ENCODE measurements at regions not wholly inside any gene's neighbourhood (a gene's known extent, or its start where the extent isn't known, plus 50 kb on each side); places are given as distances from the start of the nearest gene placed in this dataset.
A peak's percentile ranks its signal among the peaks of the same experiment; 100 is the strongest.

DNA sequence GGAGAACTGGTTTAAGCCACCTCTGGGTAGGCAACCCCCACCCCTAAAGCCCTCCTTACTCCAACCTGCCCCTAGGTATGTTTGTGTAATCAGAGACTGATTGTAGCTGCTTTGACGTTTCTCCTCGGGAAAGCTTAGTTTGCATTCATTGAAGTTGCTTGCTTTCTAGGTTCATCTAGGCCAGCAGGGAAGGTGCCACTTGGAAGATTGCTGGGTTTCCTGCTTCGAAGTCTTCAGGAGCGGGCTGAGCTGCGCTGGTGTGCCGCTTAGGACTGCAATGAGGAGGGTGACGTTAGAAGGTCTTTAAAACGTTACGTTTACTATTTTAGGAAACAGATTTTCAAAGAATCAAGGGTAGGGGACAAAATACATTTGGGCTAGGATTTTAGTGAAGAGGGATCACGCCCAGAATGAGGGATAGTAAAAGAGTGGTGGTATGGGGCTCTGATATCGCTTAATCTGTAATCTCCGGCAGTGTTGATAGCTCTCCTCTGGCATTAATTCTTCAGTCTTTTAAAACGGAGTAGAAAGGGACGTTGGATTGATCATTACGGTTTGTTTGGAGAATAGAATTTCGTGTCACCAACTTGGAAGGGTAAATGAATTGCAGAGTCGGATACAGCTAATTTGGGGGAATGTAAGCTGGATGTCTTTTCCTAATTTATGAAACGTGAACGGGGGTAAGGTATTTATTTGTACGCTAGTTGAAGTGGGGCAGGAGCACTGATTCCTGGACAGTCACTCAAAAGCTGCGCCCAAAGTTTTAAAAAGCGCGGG lies 92.6 kb upstream of the PRDM1 start:
- TF ChIP-seq CTCF (IDR thresholded peaks at IDR 0.05; ENCODE audit: borderline replicate concordance, control extremely low read depth, extremely low read depth, insufficient read depth, missing control alignments): no peak
- in situ Hi-C loops (cut with MboI; ENCODE audit: low sequenced_read_pairs, unreplicated experiment): no loop called here
- no peak for DNase-seq (ENCODE audit: low spot score)

GRCh38 chr6:105992315-105992961 lies 93.7 kb upstream of the PRDM1 start:
- in situ Hi-C loops (cut with MboI; ENCODE audit: low sequenced_read_pairs, unreplicated experiment): no loop called here
- TF ChIP-seq CTCF (IDR thresholded peaks at IDR 0.05; ENCODE audit: borderline replicate concordance, control extremely low read depth, extremely low read depth, insufficient read depth, missing control alignments): no peak
- peak; percentile 96 for DNase-seq (ENCODE audit: low spot score)

DNA sequence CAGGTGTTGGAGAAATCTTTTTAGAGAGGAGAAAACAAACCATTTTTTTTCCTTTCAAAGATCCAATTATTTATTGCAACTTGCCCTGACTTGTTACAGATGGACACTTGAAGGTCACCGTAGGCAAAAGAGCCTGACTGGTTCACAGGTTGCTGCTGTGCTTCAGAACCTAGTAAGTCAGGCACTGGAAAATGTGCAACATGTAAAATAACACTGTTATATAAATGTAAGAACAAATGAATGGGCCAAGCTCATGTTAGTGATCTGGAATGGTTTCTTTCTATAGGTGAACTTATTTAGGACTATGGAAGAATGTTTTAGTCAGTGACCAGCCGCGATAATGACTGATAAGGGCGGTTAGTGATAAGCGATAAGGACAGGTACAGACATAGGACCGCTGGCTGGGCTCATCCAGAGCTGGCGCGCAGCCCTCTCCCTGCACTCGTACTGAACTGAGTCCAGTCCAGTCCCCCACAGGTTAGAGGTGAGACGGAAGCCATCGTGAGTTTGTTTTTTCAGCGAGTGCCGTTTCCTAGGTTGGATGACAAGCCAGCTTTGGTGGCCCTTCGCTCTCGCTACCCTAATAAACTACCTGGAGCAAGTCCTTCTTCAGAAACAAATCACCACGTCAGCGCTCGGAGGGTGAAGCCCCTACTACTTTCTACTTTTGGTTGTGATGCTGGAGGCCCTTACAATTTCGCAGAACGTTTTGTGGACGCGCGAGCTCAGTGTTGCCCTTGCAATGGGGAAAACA lies 94.4 kb upstream of the PRDM1 start:
- peak; percentile 46 for DNase-seq (ENCODE audit: low spot score)
- in situ Hi-C loops (cut with MboI; ENCODE audit: low sequenced_read_pairs, unreplicated experiment): no loop called here

GRCh38 chr6:105990151-105990550 lies 96.0 kb upstream of the PRDM1 start:
- in situ Hi-C loops (cut with MboI; ENCODE audit: low sequenced_read_pairs, unreplicated experiment): no loop called here
- TF ChIP-seq CTCF (IDR thresholded peaks at IDR 0.05; ENCODE audit: borderline replicate concordance, control extremely low read depth, extremely low read depth, insufficient read depth, missing control alignments): no peak
- DNase-seq (ENCODE audit: low spot score): no peak

More for the DNA sequence above, 94.4 kb upstream of the PRDM1 start:
- no peak for TF ChIP-seq CTCF (IDR thresholded peaks at IDR 0.05; ENCODE audit: borderline replicate concordance, control extremely low read depth, extremely low read depth, insufficient read depth, missing control alignments)

- in situ Hi-C loops (cut with MboI; ENCODE audit: low sequenced_read_pairs, unreplicated experiment): no loop called here
- TF ChIP-seq CTCF (IDR thresholded peaks at IDR 0.05; ENCODE audit: borderline replicate concordance, control extremely low read depth, extremely low read depth, insufficient read depth, missing control alignments): no peak
- DNase-seq (ENCODE audit: low spot score): no peak
Observed at GRCh38 chr6:105988812-105989577, 97.1 kb upstream of the PRDM1 start.

DNA sequence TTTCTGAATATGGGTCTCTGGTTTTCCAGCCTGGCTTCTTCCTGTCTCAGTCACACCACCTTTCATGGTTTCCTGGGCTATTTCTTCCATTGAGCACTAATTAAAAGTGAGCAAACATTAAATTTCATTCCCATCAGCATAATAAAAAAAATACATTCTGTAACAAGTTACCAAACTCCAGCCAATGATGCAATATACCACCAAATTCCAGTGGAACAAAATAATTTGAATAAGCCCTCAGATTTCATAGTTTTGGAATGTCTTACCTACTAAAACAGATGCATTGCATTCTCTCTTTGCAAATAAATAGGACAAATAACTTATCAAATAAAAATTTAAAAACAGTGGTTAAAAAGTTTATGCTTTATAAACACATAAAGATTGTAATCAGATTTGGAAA lies 97.8 kb upstream of the PRDM1 start:
- DNase-seq (ENCODE audit: low spot score): no peak
- in situ Hi-C loops (cut with MboI; ENCODE audit: low sequenced_read_pairs, unreplicated experiment): no loop called here
- no peak for TF ChIP-seq CTCF (IDR thresholded peaks at IDR 0.05; ENCODE audit: borderline replicate concordance, control extremely low read depth, extremely low read depth, insufficient read depth, missing control alignments)
